ENCODE measurements at regions not wholly inside any gene's neighbourhood (a gene's known extent, or its start where the extent isn't known, plus 50 kb on each side); places are given as distances from the start of the nearest gene placed in this dataset.

- ATAC-seq (no peak), DNase-seq (ENCODE audit: low spot score) (no peak)
- ChIA-PET CTCF (no interaction called here), POLR2A (no interaction called here)
- Mint-ChIP-seq H3K27me3 (ENCODE audit: low read depth) (peaks cover 3% of the 10 kb centered on the region; the same call in 1 of the 2 replicates), H3K4me3 (no peak overlapping the region), H3K9me3 (peaks cover 19% of the 10 kb centered on the region), H3K27ac (no peak overlapping the region), H3K4me1 (peaks cover 9% of the 10 kb centered on the region), H3K36me3 (peaks cover 8% of the 10 kb centered on the region)
- TF ChIP-seq, protein P1, sequence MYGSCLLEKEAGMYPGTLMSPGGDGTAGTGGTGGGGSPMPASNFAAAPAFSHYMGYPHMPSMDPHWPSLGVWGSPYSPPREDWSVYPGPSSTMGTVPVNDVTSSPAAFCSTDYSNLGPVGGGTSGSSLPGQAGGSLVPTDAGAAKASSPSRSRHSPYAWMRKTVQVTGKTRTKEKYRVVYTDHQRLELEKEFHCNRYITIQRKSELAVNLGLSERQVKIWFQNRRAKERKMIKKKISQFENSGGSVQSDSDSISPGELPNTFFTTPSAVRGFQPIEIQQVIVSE (CRISPR knock-in tag; IDR thresholded peaks at IDR 0.05; ENCODE audit: borderline replicate concordance) = no peak
- TF ChIP-seq, protein P2, sequence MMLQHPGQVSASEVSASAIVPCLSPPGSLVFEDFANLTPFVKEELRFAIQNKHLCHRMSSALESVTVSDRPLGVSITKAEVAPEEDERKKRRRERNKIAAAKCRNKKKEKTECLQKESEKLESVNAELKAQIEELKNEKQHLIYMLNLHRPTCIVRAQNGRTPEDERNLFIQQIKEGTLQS (CRISPR knock-in tag; conservative IDR thresholded peaks at IDR 0.05) = no peak
- TF ChIP-seq E2F5 (CRISPR knock-in tag; IDR thresholded peaks at IDR 0.05) = no peak
- TF ChIP-seq NR2C2 (CRISPR knock-in tag; IDR thresholded peaks at IDR 0.05) = no peak
- TF ChIP-seq ZNF219 (CRISPR knock-in tag; IDR thresholded peaks at IDR 0.05; ENCODE audit: borderline replicate concordance) = no peak
- no peak for TF ChIP-seq SP1 (CRISPR knock-in tag; conservative IDR thresholded peaks at IDR 0.05)
- TF ChIP-seq ZNF396 (CRISPR knock-in tag; IDR thresholded peaks at IDR 0.05; ENCODE audit: borderline replicate concordance) = no peak
- TF ChIP-seq TEAD4 (CRISPR knock-in tag; IDR thresholded peaks at IDR 0.05) = no peak
- TF ChIP-seq NR1H2 (CRISPR knock-in tag; IDR thresholded peaks at IDR 0.05) = no peak
- no peak for TF ChIP-seq USF2 (CRISPR knock-in tag; IDR thresholded peaks at IDR 0.05)
- no peak for TF ChIP-seq ESRRA (CRISPR knock-in tag; IDR thresholded peaks at IDR 0.05; ENCODE audit: borderline replicate concordance)
- TF ChIP-seq NR3C1 (CRISPR knock-in tag; conservative IDR thresholded peaks at IDR 0.05; ENCODE audit: low read depth) = no peak
- no peak for TF ChIP-seq SMAD3 (CRISPR knock-in tag; IDR thresholded peaks at IDR 0.05; ENCODE audit: borderline replicate concordance)
- no peak for TF ChIP-seq E2F1 (CRISPR knock-in tag; IDR thresholded peaks at IDR 0.05)
- TF ChIP-seq ZNF138 (CRISPR knock-in tag; conservative IDR thresholded peaks at IDR 0.05) = no peak
- no peak for TF ChIP-seq ZBTB21 (CRISPR knock-in tag; IDR thresholded peaks at IDR 0.05; ENCODE audit: borderline replicate concordance)
- TF ChIP-seq, protein P3, sequence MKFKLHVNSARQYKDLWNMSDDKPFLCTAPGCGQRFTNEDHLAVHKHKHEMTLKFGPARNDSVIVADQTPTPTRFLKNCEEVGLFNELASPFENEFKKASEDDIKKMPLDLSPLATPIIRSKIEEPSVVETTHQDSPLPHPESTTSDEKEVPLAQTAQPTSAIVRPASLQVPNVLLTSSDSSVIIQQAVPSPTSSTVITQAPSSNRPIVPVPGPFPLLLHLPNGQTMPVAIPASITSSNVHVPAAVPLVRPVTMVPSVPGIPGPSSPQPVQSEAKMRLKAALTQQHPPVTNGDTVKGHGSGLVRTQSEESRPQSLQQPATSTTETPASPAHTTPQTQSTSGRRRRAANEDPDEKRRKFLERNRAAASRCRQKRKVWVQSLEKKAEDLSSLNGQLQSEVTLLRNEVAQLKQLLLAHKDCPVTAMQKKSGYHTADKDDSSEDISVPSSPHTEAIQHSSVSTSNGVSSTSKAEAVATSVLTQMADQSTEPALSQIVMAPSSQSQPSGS (CRISPR knock-in tag; IDR thresholded peaks at IDR 0.05; ENCODE audit: borderline replicate concordance, low read depth) = no peak
- TF ChIP-seq, protein P4, sequence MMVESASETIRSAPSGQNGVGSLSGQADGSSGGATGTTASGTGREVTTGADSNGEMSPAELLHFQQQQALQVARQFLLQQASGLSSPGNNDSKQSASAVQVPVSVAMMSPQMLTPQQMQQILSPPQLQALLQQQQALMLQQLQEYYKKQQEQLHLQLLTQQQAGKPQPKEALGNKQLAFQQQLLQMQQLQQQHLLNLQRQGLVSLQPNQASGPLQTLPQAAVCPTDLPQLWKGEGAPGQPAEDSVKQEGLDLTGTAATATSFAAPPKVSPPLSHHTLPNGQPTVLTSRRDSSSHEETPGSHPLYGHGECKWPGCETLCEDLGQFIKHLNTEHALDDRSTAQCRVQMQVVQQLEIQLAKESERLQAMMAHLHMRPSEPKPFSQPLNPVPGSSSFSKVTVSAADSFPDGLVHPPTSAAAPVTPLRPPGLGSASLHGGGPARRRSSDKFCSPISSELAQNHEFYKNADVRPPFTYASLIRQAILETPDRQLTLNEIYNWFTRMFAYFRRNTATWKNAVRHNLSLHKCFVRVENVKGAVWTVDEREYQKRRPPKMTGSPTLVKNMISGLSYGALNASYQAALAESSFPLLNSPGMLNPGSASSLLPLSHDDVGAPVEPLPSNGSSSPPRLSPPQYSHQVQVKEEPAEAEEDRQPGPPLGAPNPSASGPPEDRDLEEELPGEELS (CRISPR knock-in tag; IDR thresholded peaks at IDR 0.05) = no peak
- no peak for TF ChIP-seq IRF1 (CRISPR knock-in tag; IDR thresholded peaks at IDR 0.05)
- TF ChIP-seq ARID4B (CRISPR knock-in tag; IDR thresholded peaks at IDR 0.05; ENCODE audit: borderline replicate concordance) = no peak
These were observed 199.0 kb upstream of the NLRP1 start for GRCh38 chr17:5783269-5783668.
